Suppressor macrophage (primary cell): ENCODE measurements at regions not wholly inside any gene's neighbourhood (a gene's known extent, or its start where the extent isn't known, plus 50 kb on each side); places are given as distances from the start of the nearest gene placed in this dataset.
"Not testable (repeated sequence)": the region's sequence is repeated elsewhere in the genome, so short reads cannot be mapped to it uniquely, and the experiment has no call there.

Experiments
- DNase-seq, 4 experiments: peaks; one replicate each; pipeline ENCODE4 v3.0.0-alpha.2; 2020 to 2022

DNA sequence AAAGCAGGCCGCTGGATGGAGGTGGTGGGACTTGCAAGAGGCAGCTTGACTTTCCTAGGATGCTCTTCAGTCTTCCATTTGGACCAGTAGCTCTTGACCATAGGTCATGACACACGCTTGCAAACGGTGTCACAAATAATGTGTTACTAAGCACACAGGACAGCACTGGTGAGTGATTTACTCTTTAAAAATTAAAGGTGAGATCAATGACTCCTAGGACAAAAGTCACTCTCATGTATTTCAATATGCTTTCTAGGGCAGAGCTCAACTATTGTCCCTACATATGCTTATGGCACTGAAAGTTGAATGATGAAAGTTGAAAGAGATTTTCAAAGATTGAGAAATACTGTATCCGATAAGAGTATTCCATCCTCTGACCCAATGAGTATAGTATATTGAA lies 496.7 kb downstream of the EBF1 start:
- DNase-seq, result no peak

DNA sequence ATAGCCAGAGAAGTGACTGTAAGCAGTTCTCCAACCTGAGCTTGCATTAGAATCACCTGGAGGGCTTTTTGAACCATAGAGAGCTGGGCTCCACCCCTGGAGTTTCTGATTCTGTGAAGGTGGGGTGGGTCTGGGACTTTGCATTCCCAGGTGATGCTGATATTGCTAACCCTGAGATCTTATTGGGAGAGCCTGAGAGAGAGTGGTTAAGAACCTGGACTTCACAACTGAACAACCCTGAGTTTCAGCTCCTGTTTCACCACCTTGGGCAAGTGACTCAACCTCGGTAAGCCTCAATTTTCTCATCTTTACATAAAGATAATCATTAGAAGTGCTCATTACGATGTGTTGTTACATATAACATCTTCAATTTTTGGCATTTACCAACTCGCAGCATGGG lies 498.6 kb downstream of the EBF1 start:
- DNase-seq, result no peak

DNA sequence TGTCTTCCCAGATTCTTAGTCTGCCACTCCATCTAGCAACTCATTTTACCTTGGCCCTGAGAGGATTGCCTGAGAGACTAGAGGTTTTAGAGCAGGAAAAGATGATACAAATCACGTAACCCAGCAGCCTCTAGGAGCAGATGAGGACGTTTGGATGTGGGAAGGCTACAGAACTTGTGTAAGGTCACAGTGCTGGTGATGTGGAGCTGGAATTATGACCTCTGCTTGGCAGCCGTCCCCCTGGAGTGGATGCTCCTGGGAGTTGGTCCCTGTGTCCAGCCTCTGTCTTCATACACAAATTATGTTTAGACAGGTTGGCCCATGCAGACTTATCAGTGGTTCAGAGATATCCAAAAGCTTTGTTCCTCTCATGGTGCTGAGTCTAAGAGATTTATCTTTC lies 499.0 kb downstream of the EBF1 start:
- no peak for DNase-seq

DNA sequence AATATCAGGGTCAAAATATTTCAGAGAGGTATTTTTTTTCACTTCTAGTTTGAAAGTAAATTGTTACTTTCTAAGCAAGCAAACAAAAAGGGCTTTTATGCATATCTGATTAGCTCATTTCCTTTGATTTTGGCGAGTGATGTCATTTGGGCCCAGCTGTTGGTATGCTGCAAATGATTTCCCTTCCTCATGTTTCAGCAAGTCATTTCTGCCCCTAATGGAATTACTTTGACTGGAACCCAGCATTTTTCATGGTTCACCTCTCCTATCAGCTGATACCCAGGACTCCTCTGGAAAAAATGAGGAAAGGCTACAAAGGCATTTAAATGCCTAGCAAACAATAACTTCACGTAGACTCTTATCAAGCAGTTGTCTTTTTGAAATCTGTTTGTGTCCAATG lies 500.6 kb downstream of the EBF1 start:
- peak in 3 of 4 experiments; percentile 9 to 28 (median 27) for DNase-seq

DNA sequence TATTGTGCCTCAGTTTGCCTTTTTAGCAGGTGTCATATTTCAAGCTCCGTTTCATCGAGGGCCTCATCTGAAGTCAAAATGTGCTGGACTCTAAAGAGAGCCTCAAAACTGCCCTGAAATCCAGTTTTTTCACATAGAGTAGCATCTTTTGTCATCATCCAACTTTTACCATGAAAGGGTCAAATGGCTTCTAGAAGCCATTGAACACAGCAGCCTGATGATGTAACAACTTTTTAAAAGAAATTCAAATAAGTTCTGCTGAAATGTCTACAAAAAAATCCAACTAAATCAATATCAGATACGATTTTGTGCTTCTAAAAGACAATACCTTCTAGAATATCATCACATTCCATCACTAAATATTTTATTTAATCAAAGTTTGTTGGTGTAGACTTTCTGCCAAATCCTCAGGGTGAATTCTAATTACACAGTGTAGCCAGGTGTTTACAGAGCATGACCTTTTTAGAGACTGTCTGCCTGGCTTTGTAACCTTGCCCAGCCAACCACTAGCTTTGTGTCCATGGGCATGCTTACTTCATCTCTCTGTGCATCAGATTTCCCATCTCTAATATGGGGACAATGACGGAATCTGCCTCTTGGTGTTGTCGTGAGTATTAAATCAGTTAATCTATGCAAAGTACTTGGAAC lies 505.0 kb downstream of the EBF1 start:
- DNase-seq, result no peak

DNA sequence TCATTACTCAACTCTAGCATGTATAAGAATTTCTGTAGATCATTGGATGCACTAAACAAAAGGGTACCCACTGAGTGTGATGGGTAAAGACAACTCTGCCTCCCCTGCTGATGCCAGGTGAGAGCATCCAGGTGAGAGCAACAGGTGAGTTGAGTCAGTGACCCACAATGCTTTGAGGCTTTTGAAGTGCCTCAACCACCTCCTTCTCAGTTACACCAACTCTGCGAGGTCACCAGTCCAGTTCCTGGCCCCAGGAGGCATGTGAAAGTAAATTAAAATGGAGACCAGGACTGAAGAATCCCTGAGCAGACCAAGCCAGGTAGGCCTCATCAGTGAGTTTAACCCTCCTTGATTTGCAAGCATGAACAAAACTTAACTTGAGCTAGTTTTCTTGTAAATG lies 505.8 kb downstream of the EBF1 start:
- DNase-seq, result no peak

DNA sequence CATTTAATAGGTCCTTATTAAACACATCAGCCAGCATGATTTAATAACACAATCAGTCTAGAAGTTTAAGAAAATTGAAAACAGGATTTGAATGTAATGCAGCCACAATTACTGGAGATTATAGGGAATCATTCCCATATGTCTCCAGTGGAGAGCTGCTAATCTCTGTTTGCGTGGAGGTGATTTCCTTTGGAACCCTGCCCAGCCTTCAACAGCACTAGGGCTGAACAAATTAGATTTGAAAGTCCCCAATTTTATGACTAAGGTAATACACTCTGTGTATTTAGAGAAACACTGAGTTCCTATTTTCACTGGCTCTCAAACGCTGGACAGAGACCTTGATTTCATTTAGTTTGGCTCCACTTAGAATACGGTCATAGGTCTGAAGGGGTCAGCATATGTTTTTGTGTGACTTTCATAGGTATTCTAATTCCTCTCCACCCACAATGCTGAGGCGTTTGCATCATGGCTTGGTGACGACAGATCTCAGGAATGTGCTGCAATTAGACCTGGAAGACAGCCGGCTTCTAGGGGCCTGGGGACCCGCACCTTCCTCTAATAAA lies 508.3 kb downstream of the EBF1 start:
- peak in 1 of 4 experiments; percentile 5 for DNase-seq

DNA sequence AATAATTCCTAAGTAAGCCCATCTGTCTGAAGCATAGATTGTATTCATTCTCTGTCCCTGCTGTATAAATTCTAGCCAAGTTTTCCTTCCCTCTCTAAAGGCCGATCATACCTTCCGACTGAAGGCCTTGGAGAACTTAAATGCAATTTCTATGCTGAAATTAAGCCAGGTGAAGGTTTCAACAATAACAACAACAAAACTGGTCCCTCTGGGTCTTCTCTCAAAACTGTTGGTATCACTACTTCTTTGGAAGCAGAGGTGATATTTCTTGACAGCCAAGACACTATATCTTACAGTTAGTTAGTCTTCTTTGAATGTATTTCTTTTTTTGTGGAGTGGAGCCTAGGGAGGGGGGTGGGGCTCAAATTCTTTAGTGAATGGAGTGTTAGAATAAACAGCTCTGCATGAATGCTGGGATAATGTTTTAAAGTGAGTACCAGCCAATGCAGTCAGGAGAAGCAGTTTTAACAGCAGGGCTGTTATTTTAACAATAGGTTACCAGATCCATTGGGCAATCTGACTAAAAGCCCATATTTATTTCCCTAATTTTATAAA lies 508.9 kb downstream of the EBF1 start:
- no peak for DNase-seq

DNA sequence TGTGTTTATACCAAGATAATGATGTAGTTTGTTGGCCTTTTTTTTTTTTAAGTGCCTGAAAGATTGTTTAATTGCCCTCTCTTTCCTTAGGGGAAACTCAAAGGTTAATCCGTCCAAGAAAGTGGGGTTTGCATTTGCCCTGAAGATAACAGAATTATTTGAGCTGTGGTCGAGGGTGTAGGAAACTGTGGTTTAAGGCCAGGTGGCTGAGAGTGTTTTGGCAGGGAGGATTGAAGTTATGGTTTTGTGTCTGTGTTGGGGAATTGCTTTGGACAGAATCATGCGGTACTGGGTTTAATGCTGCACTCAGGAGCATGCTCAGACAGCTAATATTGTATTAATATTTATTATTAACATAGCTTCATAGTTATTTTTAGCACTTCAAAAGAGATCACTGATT lies 509.8 kb downstream of the EBF1 start:
- no peak for DNase-seq

DNA sequence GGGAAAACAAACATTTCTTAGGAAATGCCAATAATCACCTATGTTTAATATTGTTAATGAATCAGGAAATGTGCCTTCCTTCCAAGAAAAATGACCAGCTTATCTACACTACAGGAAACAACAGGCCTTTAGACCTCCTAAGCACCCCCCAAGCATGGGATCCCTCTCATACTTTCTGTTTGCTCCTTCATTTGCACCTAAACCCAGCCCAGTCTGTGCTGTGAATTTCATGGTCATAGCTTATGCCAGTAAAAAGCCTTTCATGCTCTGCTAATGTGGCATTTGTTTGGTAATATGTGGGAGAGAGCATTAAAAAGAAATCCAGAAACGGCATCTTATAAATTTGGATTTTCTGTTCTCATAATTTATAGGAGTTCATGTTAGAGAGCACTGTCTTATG lies 511.1 kb downstream of the EBF1 start:
- DNase-seq, result no peak

DNA sequence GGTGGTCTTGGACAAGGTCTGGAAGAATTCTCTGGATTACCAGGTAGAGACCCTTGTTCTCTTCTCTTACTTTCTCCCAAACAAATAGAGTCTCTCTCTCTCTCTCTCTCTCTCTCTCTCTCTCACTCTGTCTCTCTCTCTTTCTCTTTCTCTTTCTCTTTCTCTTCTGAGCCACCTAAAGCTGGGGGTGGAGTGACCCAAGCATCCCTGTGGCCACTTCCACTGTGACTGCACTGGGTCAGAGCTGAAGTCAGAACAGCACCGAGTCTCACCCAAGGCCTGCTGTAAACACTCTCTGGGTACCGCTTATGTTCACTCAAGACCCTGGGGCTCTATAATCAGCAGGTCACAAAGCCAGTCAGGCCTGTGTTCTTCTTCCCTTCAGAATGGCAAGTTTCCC lies 513.7 kb downstream of the EBF1 start:
- DNase-seq, result no peak

DNA sequence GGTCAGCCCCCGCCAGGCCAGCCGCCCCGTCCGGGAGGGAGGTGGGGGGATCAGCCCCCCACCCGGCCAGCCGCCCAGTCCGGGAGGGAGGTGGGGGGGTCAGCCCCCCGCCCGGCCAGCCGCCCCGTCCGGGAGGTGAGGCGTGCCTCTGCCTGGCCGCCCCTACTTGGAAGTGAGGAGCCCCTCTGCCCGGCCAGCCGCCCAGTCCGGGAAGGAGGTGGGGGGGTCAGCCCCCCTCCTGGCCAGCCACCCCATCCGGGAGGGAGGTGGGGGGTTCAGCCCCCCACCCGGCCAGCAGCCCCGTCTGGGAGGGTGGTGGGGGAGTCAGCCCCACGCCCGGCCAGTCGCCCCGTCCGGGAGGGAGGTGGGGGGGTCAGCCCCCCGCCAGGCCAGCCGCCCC lies 517.0 kb downstream of the EBF1 start:
- DNase-seq, result not testable (repeated sequence)

DNA sequence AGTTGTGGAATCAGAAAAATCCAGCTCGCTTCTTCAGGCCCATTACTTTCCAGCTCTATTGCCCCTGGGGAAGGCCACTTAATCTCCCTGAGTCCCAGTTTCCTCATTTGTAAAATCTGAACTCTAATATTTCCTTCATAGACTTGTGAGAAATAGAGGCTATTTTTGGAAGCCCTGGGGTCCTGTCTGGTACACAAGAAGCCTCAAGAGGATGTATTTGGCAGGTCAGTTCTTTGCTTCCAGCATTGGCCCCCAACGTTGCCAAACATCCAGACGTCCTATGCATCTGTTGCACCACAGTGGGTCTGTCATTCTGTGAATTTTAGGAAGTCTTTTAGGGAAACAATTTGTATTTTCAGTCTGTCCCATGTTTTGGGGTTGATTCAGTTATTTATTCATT lies 525.9 kb downstream of the EBF1 start:
- peak in 2 of 4 experiments; percentile 6 to 15 for DNase-seq

DNA sequence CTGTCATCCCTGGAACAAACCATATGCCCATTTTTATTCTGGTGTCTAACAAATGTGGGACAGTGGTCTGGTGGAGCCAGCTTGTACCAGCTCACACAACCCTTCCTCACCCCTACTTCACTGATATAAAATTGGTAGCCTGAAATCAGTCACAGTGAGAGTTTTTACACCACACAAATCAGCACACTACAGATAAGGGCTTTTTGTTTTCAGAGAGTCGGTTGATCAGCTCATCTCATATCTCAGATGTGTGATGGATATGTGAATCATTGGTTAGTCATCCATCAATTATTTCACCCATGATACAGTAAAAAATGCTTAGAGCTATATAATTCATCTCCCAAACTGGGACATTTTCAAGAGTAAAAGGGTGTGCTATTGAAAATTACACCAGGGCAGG lies 529.2 kb downstream of the EBF1 start:
- no peak for DNase-seq

DNA sequence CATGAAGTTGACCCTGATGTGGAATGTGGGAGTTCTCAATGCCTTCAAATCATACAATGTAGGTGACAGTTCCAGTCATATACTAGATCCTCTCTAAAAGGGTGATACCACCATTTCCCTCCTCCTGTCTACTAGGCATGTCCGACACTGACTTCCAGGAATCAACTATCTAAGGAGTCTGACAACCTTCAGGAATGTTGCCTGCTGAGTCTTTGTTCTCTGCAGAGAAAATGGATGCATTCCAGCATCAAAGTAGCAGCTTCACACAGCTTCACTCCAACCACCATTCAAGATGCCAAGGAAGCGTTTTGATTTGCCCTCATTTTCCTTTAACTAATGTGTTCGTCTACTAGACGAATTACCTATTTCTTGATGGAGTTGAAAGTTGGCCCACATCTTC lies 530.2 kb downstream of the EBF1 start:
- no peak for DNase-seq

DNA sequence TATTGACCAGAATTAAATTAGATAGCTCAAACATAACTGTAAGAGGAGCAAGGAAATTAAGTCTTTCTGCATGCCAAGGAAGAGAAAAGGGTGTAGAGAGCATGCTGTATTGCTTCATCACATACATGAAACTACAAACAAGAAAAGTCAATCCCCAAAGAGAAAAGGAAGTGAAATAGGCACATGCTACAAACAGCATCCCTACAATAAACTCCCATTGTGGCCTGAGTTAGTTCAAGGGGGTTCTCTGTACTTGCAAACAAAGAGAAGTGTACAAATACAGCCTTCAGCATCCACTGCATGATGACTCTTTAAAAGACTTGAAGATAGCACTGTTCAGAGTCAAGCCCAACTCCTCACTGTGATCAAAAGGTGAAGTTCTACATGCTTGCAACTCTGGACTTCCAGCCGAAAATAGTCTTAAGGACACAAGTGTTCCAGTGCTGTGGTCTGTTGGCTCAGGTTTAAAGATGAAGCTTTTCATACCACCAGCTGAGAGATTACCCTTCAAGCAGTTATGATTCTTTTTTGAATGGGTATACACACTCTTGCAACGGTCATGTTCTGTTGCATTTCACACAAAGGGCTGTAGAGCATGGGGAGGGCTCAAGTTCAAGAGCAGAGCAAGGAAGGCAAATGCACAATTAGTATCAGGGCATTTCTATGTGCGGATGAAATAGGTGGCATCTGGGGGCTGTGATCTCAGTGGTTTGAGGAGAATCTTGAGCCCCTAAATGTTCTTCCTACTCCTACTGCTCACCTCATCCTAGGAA lies 534.5 kb downstream of the EBF1 start:
- peak in 3 of 4 experiments; percentile 16 to 43 (median 20) for DNase-seq

DNA sequence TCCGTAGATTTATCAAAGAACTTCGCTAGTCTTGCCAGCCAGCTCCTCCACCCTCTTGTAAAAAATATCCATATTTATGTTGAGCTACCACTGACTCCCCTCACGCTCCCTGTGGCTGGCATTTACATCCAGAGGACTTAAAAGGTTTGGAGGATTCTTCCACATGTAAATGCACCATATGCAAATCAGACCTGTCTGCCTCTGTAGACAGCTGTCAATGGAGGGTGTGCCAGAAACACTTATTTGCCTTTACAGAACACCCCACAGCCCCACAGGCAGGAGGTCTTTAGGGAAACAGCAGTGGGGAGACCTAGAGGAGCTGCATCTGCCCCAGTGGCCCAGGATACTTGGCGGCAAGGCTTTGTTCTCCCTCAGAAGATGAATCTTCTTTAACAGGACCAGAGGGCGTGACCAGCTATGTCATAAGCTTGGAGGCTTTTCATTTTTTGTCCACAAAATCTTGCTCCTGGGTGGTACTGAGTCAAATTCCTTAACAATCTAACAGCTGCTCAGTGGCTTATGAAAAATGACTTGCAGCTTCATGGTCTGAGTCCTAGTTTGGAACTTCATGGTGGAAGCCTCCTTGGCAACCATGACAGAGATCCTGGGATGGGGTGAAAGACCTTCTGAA lies 535.8 kb downstream of the EBF1 start:
- no peak for DNase-seq

DNA sequence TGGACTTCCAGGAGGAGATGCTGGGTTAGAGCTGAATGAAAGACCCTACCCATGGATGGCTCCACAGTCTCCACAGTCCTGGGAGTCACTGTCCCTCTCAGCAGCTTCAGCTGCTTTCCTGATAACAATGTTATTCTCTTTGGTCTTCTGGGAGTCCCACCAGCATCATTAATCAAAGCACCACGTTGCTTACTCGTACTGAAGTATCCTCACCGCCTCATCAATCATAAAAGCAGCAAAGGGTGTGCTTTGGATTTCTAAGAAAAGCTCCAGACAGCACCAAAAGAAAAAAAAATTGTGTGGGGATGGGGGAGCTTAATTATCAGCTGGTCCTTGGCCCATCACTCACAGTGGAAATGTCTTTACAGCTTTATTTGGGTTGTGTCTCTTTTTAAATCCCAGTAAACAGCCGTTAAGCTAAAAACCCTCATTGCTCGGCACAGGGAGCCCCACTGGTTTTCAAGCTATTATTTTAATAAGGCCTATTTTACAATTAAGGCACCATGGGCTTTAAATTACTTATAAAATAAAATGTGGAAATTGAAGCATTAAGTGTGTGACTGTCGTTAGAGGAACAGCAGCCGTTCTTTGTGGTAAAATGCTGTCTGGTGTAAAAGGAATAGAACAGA lies 538.0 kb downstream of the EBF1 start:
- DNase-seq, result no peak

DNA sequence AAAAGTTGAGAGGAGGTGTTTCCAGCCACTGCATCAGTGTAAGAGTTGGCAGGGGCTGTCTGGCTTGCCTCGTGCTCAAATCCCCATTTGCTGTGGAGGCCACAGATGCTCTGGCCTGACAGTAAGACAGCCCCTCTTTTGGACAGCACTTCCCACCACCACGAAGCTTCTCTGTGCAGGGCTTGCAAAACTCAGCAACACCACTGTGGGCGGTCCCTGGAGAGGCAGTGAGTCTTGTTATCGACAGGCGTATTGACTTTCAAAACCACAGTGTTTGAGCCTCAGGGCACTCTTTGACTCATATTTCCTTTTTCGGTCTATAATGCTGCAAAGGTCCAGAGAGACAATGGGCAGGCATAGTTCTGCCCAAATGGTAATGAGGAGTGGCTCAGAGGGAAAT lies 539.5 kb downstream of the EBF1 start:
- peak; percentile 20 to 60 (median 45) for DNase-seq

DNA sequence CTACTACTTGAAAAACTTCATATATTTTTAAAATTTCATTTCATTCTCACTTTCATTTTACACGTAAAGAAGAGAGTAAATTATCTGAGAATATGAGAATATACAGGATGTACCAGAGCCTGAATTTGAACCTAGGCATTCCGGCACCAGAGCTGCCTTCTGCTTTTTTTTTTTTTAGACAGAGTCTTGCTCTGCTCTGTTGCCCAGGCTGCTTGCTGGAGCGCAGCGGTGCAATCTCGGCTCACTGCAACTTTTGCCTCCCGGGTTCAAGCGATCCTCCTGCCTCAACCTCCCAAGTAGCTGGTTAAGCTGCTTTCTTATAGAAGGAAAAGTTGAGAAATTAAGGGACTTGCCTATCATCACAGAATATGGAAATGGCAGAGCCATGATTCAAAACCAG lies 540.1 kb downstream of the EBF1 start:
- DNase-seq, result no peak

DNA sequence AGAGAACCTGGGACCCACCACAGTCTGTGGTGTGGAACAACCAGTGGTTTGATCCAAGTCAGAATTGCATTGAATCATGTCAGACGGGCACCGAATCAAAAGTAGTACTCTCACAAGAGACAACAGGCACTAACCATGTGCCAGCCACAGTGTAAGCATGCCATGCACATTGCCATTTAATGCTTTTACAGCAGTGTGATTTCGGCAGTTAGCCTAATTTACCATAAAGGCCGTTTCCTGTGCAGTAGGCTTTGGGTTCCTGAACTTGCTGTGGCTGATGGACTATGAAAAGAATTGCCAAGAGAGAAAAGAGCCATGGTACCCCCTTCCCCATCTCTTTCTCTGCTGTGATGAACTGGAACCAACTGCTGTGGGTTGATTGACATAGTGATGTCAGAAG lies 540.6 kb downstream of the EBF1 start:
- no peak for DNase-seq

DNA sequence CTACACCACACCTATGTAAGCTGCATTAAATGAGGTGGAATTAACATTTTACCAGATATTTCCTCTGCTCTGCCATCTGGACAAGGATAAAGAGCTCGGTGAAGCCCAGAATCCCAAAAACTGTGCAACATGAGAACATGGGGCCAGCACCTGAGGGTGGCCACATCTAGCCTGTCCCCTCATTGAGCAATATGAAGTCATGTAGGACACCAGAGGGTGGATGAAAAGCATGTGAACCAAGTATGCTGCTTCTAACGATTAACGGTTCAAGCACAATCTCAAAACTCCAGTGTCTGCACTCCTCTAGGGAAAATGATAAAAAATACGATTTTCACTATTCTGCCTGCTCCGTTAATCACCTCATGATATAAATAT lies 545.8 kb downstream of the EBF1 start:
- DNase-seq, result no peak
